ENCODE measurements at regions not wholly inside any gene's neighbourhood (a gene's known extent, or its start where the extent isn't known, plus 50 kb on each side); places are given as distances from the start of the nearest gene placed in this dataset.

- no peak for TF ChIP-seq CTCF (IDR thresholded peaks at IDR 0.05; ENCODE audit: poor library complexity, severe bottlenecking)
- TF ChIP-seq REST (IDR thresholded peaks at IDR 0.05; ENCODE audit: borderline replicate concordance) = no peak
- no peak for TF ChIP-seq POLR2AphosphoS5 (IDR thresholded peaks at IDR 0.05)
- no peak for TF ChIP-seq RAD21 (conservative IDR thresholded peaks at IDR 0.05)
Observed at GRCh38 chr6:91852252-91852651, 1265.4 kb upstream of the MAP3K7 start.
